ENCODE measurements at regions not wholly inside any gene's neighbourhood (a gene's known extent, or its start where the extent isn't known, plus 50 kb on each side); places are given as distances from the start of the nearest gene placed in this dataset.

DNA sequence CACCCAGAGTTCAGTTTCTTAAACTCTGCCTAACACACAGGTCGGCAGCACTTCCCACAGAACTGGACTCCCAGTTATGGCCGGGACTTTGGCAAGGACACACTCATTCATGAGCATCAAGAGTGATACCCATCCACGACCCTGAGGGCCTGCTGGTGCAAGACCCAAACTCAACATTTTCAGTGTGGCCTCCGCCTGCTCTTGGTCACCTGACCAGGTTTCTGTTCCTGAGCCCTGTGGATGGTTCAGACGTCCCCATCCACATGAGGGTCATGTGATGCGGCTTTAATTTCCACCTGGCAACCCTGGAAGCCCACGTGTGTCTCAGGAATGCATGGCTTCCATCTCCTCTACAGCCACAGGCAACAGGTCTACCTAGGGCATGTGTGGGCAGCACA lies 245.3 kb downstream of the DLL1 start:
- TF ChIP-seq, protein P1, sequence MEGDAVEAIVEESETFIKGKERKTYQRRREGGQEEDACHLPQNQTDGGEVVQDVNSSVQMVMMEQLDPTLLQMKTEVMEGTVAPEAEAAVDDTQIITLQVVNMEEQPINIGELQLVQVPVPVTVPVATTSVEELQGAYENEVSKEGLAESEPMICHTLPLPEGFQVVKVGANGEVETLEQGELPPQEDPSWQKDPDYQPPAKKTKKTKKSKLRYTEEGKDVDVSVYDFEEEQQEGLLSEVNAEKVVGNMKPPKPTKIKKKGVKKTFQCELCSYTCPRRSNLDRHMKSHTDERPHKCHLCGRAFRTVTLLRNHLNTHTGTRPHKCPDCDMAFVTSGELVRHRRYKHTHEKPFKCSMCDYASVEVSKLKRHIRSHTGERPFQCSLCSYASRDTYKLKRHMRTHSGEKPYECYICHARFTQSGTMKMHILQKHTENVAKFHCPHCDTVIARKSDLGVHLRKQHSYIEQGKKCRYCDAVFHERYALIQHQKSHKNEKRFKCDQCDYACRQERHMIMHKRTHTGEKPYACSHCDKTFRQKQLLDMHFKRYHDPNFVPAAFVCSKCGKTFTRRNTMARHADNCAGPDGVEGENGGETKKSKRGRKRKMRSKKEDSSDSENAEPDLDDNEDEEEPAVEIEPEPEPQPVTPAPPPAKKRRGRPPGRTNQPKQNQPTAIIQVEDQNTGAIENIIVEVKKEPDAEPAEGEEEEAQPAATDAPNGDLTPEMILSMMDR (IDR thresholded peaks at IDR 0.05; ENCODE audit: low read depth, low read length) = no peak
- TF ChIP-seq POLR2A (IDR thresholded peaks at IDR 0.05; ENCODE audit: extremely low read depth, insufficient read length) (no peak), MYC (IDR thresholded peaks at IDR 0.05; ENCODE audit: low read depth, low read length) (no peak)
- TF ChIP-seq, protein P2, sequence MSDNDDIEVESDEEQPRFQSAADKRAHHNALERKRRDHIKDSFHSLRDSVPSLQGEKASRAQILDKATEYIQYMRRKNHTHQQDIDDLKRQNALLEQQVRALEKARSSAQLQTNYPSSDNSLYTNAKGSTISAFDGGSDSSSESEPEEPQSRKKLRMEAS (IDR thresholded peaks at IDR 0.05; ENCODE audit: low read depth, low read length) = no peak
